Stomach (tissue), 8 donors: ENCODE measurements at regions not wholly inside any gene's neighbourhood (a gene's known extent, or its start where the extent isn't known, plus 50 kb on each side); places are given as distances from the start of the nearest gene placed in this dataset.
A peak's percentile ranks its signal among the peaks of the same experiment; 100 is the strongest.

Experiments
- DNase-seq, 2 donors: peaks; one replicate each; pipeline versions ENCODE4 v3.0.0 to v3.0.0-alpha.2; 2013 to 2019
- H3K27ac ChIP-seq, 5 donors: fragments of 200-600 bp in 4 of 5; sonication (generic) in 4 of 5; one replicate each; pipeline ENCODE4 v1.5.1; 2013 to 2019; ENCODE audit warnings: mild to moderate bottlenecking in 1 of 5, moderate library complexity in 1 of 5
- H3K27me3 ChIP-seq, 3 donors: fragments of 200-600 bp; sonication (generic); one replicate each; pipeline ENCODE4 v1.5.1; 2017 to 2019; ENCODE audit warnings: mixed run types in 1 of 3
- H3K36me3 ChIP-seq, 4 donors: fragments of 200-600 bp; sonication (generic); 1 replicate in 3 of 4; 2 replicates in 1 of 4; pipeline ENCODE4 v1.5.1; 2016 to 2019
- H3K4me1 ChIP-seq, 4 donors: fragments of 200-600 bp; sonication (generic); one replicate each; pipeline ENCODE4 v1.5.1; 2016 to 2019
- H3K4me3 ChIP-seq, 4 donors: fragments of 200-600 bp; sonication (generic) in 3 of 4; one replicate each; pipeline ENCODE4 v1.5.1; 2016 to 2019; ENCODE audit warnings: mild to moderate bottlenecking in 1 of 4
- H3K9me3 ChIP-seq, 4 donors: fragments of 200-600 bp; sonication (generic); one replicate each; pipeline ENCODE4 v1.5.1; 2016 to 2019
- EP300 ChIP-seq: sonication (generic); formaldehyde crosslinking; IDR thresholded peaks from one replicate; pipeline ENCODE4 v1.6.1; 2017; ENCODE audit warnings: antibody characterized with exemption
- POLR2A ChIP-seq, 4 donors: fragments of 450-650 bp; IDR thresholded peaks; one replicate each; pipeline ENCODE4 v1.6.1; 2016; ENCODE audit warnings: antibody characterized with exemption in 4 of 4, control low read depth in 2 of 4, mild to moderate bottlenecking in 1 of 4, moderate library complexity in 1 of 4
- POLR2AphosphoS5 ChIP-seq, 3 donors: sonication (generic); formaldehyde crosslinking; IDR thresholded peaks; one replicate each; pipeline ENCODE4 v1.6.1; 2016; ENCODE audit warnings: antibody characterized with exemption in 3 of 3
- WGBS, 5 donors: extraction: QIAGEN DNeasy Blood & Tissue Kit in 3 of 5; methylation state at CpG; one replicate each; pipeline versions ENCODE4 v1.1.5 to v1.1.7; 2013 to 2018; 5-methylcytosine and 5-hydroxymethylcytosine counted together
- intact Hi-C: fragments of 100-400 bp; cut with DNase I; formaldehyde crosslinking; loops from one replicate; pipeline ENCODE4 v1.15.1; 2023; ENCODE audit warnings: low total_unique reads
- TF ChIP-seq, protein P1 (sequence below), 7 experiments: fragments of 450-650 bp in 4 of 7; fragments of 200-600 bp in 3 of 7; sonication (generic) in 3 of 7; IDR thresholded peaks; one replicate each; pipeline ENCODE4 v1.5.1; 2016 to 2019; ENCODE audit warnings: antibody characterized with exemption in 7 of 7, control low read depth in 2 of 7, mild to moderate bottlenecking in 1 of 7
- donor health status: healthy with polysubstance abuse.
- donor health status: Bipolar disorder and iron deficiency.
- donor health status: healthy.

DNA sequence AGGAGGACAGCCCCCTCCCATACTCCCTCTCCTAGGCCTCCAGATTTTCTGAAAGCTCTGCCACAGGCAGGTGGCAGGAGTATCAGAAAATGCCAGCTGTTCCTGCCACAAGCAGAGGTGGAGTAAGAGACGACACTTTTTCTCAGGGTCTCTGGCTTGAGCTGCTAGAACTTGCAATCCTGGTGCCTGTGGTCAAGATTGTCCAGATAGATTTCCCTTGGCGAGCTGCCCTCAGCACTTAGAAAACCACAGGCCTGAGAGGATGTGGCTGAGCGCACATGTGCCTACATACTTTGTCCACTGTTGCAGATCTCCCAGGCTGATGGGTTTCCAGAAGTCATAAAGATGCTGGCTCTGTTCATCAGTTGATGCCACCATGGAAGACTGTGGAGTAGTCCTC is 65.7 kb upstream of the NAV2 start:
- DNase-seq: no peak
- Histone ChIP-seq H3K4me3 (no peak overlapping the region), H3K9me3 (no peaks in the 10 kb centered on the region), H3K4me1 (peaks cover 0 to 10% (median 3%) of the 10 kb centered on the region in 4 donors), H3K27me3 (no peaks in the 10 kb centered on the region), H3K36me3 (no peaks in the 10 kb centered on the region), H3K27ac (no peak overlapping the region)
- intact Hi-C loops: no loop called here
- WGBS, 5 donors: 54 to 76% (median 65%) methylated on average over 3 of the region's 3 CpGs
- no peak for TF ChIP-seq EP300
- TF ChIP-seq, protein P1, sequence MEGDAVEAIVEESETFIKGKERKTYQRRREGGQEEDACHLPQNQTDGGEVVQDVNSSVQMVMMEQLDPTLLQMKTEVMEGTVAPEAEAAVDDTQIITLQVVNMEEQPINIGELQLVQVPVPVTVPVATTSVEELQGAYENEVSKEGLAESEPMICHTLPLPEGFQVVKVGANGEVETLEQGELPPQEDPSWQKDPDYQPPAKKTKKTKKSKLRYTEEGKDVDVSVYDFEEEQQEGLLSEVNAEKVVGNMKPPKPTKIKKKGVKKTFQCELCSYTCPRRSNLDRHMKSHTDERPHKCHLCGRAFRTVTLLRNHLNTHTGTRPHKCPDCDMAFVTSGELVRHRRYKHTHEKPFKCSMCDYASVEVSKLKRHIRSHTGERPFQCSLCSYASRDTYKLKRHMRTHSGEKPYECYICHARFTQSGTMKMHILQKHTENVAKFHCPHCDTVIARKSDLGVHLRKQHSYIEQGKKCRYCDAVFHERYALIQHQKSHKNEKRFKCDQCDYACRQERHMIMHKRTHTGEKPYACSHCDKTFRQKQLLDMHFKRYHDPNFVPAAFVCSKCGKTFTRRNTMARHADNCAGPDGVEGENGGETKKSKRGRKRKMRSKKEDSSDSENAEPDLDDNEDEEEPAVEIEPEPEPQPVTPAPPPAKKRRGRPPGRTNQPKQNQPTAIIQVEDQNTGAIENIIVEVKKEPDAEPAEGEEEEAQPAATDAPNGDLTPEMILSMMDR (IDR thresholded peaks at IDR 0.05): no peak
- TF ChIP-seq POLR2AphosphoS5 (IDR thresholded peaks at IDR 0.05): no peak
- no peak for TF ChIP-seq POLR2A (IDR thresholded peaks at IDR 0.05)

DNA sequence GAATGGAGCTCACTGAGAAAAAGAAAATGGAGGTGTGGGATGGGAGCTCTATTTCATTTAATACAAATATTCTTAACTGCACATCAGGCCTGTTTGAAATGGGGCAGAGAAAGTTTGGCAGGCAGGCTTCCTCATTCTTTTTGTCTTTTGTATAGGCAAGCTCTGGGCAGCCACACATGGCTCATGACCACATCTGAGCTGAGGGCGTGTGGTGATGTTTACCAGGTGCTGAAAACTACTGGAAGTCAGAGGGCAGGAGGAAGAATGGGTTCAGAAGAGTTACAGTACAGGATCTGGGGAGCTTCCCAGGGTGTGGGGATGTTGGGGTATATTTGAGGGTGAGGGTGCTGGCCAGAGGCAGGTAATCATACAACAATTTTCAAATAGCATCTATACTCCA is 66.3 kb upstream of the NAV2 start:
- 18 to 63% (median 40%) methylated on average over 1 of the region's 1 CpG for WGBS, 5 donors
- no peaks in the 10 kb centered on the region for H3K27me3 ChIP-seq
- H3K9me3 ChIP-seq: no peaks in the 10 kb centered on the region
- intact Hi-C loops: no loop called here
- H3K4me1 ChIP-seq: peaks cover 0 to 10% (median 4%) of the 10 kb centered on the region in 4 donors
- H3K4me3 ChIP-seq: no peak overlapping the region
- DNase-seq: no peak
- TF ChIP-seq, protein P1 (IDR thresholded peaks at IDR 0.05): no peak
- TF ChIP-seq POLR2AphosphoS5 (IDR thresholded peaks at IDR 0.05): peak in 1 of 3 donors; percentile 16
- no peaks in the 10 kb centered on the region for H3K36me3 ChIP-seq
- H3K27ac ChIP-seq: no peak overlapping the region

DNA sequence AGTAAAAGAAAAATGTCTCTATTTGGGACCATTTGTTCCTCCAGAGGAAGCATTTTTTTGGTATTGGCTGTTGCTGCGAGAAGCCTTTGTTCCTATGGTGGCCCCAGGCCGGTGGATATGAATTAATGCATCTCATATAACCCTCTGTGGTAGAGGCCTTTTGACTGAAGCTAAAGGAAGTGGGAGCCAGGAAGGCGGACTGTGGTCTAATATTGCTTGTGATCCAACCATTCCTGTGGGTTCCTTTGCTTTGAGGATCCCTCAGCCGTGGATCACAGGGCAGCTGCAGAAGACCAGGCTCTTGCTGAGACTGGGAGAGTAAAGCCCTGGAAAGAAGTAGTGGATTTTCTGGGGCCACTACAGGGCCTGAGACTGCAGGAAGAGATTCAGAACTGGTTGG is 68.3 kb upstream of the NAV2 start:
- peaks cover 0 to 10% (median 4%) of the 10 kb centered on the region in 4 donors for H3K4me1 ChIP-seq
- H3K4me3 ChIP-seq: no peak overlapping the region
- intact Hi-C loops: no loop called here
- TF ChIP-seq EP300 (no peak), POLR2AphosphoS5 (IDR thresholded peaks at IDR 0.05) (no peak), POLR2A (IDR thresholded peaks at IDR 0.05) (no peak)
- TF ChIP-seq, protein P1 (IDR thresholded peaks at IDR 0.05): no peak
- no peak for DNase-seq
- no peaks in the 10 kb centered on the region for H3K27me3 ChIP-seq
- WGBS, 5 donors: 89 to 96% (median 93%) methylated on average over 4 of the region's 4 CpGs
- H3K27ac ChIP-seq: no peak overlapping the region
- H3K9me3 ChIP-seq: no peaks in the 10 kb centered on the region
- no peaks in the 10 kb centered on the region for H3K36me3 ChIP-seq

DNA sequence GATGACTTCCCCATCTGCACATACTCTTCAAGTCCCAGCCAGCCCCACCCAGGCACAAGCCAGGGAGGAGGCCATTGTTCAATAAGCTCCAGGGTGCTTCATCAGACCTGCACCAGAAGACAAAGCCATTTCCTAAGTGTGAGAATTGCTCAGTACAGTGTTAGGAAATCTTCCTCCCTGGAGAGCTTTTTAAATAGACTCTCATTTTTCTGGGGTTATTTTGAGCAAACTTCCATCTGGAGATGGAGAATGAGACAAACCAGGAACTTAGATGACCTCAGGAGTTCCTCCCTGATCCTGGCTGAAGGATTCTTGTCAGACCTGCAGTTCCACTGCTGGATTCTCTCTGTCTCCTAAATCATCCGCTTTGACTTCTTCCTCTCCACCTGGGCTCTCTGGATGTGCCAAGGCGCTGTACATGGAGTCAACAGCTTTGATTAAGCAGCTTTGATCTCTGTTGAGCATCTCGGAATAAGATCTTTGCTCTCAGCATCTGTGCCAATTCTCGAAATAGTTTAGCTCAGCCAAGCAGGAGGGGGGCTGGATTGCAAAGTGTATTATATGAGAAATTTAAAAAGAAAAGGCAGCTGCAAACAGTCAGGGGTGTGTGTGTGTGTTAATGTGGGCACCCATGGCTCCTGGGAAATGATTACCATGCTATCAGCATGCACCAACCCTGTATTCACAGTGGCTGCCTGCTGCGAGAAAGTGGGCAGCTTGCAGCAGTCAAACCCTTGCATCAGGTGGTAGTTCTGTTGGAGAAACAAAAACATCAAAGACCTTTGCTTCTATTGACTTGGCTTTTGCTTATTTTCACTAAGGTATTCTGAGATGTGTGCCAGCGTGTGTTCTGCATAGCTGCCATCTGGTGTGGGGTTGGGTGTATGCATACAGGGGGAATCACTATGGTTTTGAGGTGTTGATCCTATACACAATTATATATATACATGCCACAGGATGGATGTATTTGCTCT is 70.2 kb upstream of the NAV2 start:
- WGBS, 5 donors: 63 to 80% (median 67%) methylated on average over 6 of the region's 6 CpGs
- Histone ChIP-seq H3K36me3 (no peaks in the 10 kb centered on the region), H3K27me3 (no peaks in the 10 kb centered on the region), H3K9me3 (no peaks in the 10 kb centered on the region), H3K27ac (no peak overlapping the region), H3K4me1 (peaks cover 0 to 10% (median 4%) of the 10 kb centered on the region in 4 donors), H3K4me3 (no peak overlapping the region)
- DNase-seq: no peak
- intact Hi-C loops: no loop called here
- TF ChIP-seq, protein P1 (IDR thresholded peaks at IDR 0.05): no peak
- no peak for TF ChIP-seq POLR2A (IDR thresholded peaks at IDR 0.05)
- TF ChIP-seq EP300: no peak
- TF ChIP-seq POLR2AphosphoS5 (IDR thresholded peaks at IDR 0.05): no peak
